GM18502 (cell line): ENCODE measurements at regions not wholly inside any gene's neighbourhood (a gene's known extent, or its start where the extent isn't known, plus 50 kb on each side); places are given as distances from the start of the nearest gene placed in this dataset.
"Not testable (repeated sequence)": the region's sequence is repeated elsewhere in the genome, so short reads cannot be mapped to it uniquely, and the experiment has no call there.

Source experiments
- ATAC-seq: cut with Tn5 transposase; IDR thresholded peaks from one replicate; pipeline ENCODE4 v1.9.1; 2021; ENCODE audit warnings: mild to moderate bottlenecking; ENCODE audit not compliant: unreplicated experiment, poor library complexity

GRCh38 chr7:65193334-65194058 is 180.2 kb upstream of the ZNF92 start:
- ATAC-seq = not testable (repeated sequence)

DNA sequence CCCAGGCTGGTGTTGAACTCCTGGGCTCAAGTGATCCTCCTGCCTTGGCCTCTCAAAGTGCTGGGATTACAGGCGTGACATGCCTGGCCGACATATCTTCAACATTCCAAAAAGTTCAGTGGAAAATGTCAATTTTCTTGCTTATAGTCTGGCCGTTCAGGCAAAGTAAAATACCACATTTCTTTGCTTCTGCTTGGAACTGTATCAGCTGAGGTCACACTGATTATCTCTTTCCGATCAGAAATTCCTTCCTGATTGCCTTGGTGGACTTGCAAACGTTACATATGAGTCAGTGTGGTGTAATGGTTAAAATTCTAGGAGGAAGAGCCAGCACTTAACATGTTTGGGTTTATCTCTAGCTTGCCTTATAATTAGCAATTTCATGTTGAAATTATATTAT is 170.6 kb upstream of the ERV3-1 start:
- not testable (repeated sequence) for ATAC-seq

DNA sequence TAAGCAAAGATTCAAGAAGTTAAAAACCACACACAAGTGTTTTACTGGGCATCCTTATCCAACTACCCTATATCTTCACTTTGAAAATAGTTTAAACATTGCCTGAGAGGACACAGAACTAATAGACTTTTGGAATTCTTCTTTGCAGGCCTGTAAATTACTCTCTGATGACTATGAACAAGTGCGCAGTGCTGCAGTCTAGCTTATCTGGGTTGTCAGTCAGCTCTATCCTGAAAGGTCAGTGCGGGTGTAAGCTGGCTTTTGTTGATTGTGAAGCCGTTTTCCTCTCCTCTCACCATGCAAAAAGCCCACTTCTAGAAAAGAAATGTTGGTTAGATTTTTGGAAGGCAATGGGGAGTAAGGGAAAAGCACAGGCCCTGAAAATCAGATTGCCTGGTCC is 143.6 kb upstream of the ERV3-1 start:
- ATAC-seq = not testable (repeated sequence)

DNA sequence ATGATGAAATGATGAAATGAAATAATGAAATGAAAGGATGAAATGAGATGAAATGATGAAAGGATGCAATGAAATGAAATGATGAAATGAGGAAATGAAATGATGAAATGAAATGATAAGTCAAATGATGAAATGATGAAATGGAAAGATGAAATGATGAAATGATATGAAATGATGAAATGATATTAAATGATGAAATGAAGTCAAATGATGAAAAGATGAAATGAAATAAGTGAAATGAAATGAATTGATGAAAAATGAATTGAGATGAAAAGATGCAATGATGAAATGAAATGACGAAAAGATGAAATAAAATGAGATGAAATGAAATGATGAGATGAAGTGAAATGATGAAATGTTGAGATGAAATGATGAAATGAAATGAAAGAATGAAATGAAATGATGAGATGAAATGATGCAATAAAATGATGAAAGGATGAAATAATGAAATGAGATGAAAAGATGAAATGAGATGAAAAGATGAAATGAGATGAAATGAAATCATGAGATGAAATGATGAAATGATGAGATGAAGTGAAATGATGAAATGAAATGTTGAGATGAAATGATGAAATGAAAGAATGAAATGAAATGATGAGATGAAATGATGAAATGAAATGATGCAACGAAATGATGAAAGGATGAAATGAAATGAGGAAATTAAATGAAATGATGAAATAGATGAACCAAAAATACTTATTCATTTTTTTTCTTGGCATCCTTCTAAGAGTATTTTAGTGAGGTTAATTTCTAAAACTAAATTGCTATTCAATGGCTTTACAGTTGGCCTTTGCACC is 139.8 kb upstream of the ERV3-1 start:
- not testable (repeated sequence) for ATAC-seq

GRCh38 chr7:65145710-65146109 is 139.2 kb upstream of the ERV3-1 start:
- ATAC-seq = not testable (repeated sequence)

- not testable (repeated sequence) for ATAC-seq
Observed at GRCh38 chr7:65145008-65145407, 138.5 kb upstream of the ERV3-1 start.

- ATAC-seq = not testable (repeated sequence)
Observed at GRCh38 chr7:65144557-65144956, 138.1 kb upstream of the ERV3-1 start.

GRCh38 chr7:65144119-65144518 is 137.6 kb upstream of the ERV3-1 start:
- ATAC-seq = not testable (repeated sequence)

DNA sequence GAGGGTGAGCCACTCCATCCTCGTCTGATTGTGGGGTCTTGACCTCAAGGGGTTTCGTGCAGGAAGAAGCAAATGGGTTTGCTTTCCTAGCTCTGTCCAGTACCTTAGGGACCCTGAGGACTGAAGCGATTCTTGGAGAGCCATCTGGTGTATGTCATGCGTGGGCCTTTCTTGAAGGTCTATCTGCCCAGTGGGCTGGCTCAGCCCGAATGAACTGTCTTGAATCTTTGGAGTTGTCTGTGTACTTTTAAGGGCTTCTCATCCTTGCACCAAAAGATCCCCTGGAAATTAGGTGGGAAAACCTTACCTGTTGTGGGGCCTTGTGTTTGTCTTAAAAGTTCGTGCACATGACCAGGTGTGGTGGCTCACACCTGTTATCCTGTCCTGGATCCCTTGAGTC is 135.4 kb upstream of the ERV3-1 start:
- ATAC-seq = not testable (repeated sequence)

GRCh38 chr7:65141405-65141778 is 134.9 kb upstream of the ERV3-1 start:
- ATAC-seq = not testable (repeated sequence)

- not testable (repeated sequence) for ATAC-seq
Observed at GRCh38 chr7:65140543-65141404, 134.3 kb upstream of the ERV3-1 start.

- not testable (repeated sequence) for ATAC-seq
Observed at GRCh38 chr7:65136850-65137249, 130.4 kb upstream of the ERV3-1 start.

- not testable (repeated sequence) for ATAC-seq
Observed at GRCh38 chr7:65133087-65133486, 126.6 kb upstream of the ERV3-1 start.

- not testable (repeated sequence) for ATAC-seq
Observed at GRCh38 chr7:65132256-65132655, 125.8 kb upstream of the ERV3-1 start.

- not testable (repeated sequence) for ATAC-seq
Observed at GRCh38 chr7:65127364-65127763, 120.9 kb upstream of the ERV3-1 start.

DNA sequence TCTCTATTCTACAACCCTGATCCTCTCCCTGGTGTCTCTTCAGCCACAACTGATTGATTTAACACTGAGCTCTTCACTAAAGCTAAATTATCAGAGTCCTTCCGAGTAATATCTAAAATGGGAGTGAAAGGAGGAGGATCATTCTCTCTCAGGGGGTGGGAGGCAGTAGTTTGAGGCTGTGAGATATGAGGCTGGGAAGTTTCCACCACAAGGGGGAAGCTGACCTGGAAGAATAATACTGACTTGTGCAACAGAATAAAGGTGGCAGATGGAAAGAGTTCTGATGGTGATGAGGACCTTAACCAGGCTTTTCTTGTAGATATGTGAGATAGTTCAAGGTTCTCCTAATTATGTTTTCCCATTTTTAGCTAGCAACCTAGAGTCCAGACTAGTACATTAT is 118.1 kb upstream of the ERV3-1 start:
- not testable (repeated sequence) for ATAC-seq

GRCh38 chr7:65105650-65106203 is 99.2 kb upstream of the ERV3-1 start:
- ATAC-seq = not testable (repeated sequence)

- not testable (repeated sequence) for ATAC-seq
Observed at GRCh38 chr7:65100499-65100898, 94.0 kb upstream of the ERV3-1 start.

- ATAC-seq = not testable (repeated sequence)
Observed at GRCh38 chr7:65081669-65082055, 75.2 kb upstream of the ERV3-1 start.
